CD8-positive, alpha-beta memory T cell (primary cell): ENCODE measurements at regions not wholly inside any gene's neighbourhood (a gene's known extent, or its start where the extent isn't known, plus 50 kb on each side); places are given as distances from the start of the nearest gene placed in this dataset.

Experiments used
- CTCF ChIA-PET: fragments of 350-600 bp; sonication (Branson Sonifier 250); formaldehyde crosslinking; loops from one replicate; lab custom pipeline; 2021; ENCODE audit warnings: antibody characterized with exemption; lab: Charles Lee
- POLR2A ChIA-PET: fragments of 350-600 bp; sonication (Branson Sonifier 250); formaldehyde crosslinking; loops from one replicate; lab custom pipeline; 2021; ENCODE audit warnings: antibody characterized with exemption; lab: Charles Lee
- DNase-seq, 5 donors: peaks; one replicate each; pipeline versions ENCODE4 v3.0.0 to v3.0.0-alpha.2; 2020 to 2022; ENCODE audit warnings: mixed read lengths in 1 of 5
- H3K27ac ChIP-seq: one replicate; pipeline ENCODE4 v1.7.0; 2013; ENCODE audit warnings: low read depth, mild to moderate bottlenecking, low read length, moderate library complexity
- H3K27me3 ChIP-seq: 2 replicates; pipeline ENCODE4 v1.7.0; 2013; ENCODE audit warnings: low read length, mild to moderate bottlenecking; ENCODE audit not compliant: insufficient read depth, poor library complexity, severe bottlenecking
- H3K36me3 ChIP-seq: 2 replicates; pipeline ENCODE4 v1.7.0; 2013; ENCODE audit warnings: mild to moderate bottlenecking, low read length, moderate library complexity; ENCODE audit not compliant: insufficient read depth
- H3K4me1 ChIP-seq: 2 replicates; pipeline ENCODE4 v1.7.0; 2013; ENCODE audit warnings: mild to moderate bottlenecking, low read length, moderate library complexity; ENCODE audit not compliant: insufficient read depth
- H3K4me3 ChIP-seq: 2 replicates; pipeline ENCODE4 v1.7.0; 2013; ENCODE audit warnings: mild to moderate bottlenecking, low read length
- H3K9me3 ChIP-seq: 2 replicates; pipeline ENCODE4 v1.7.0; 2013; ENCODE audit warnings: mild to moderate bottlenecking, low read length
- H3K27ac Mint-ChIP-seq, 8 donors: one replicate each; pipeline ENCODE4 v1.8.0; 2020 to 2021; ENCODE audit warnings: mixed read lengths in 8 of 8, mild to moderate bottlenecking in 6 of 8, inconsistent platforms in 3 of 8, moderate library complexity in 3 of 8
- H3K27me3 Mint-ChIP-seq, 2 donors: one replicate each; pipeline ENCODE4 v1.8.0; 2020 to 2021; ENCODE audit warnings: mixed read lengths in 2 of 2, mild to moderate bottlenecking in 1 of 2, moderate library complexity in 1 of 2
- H3K36me3 Mint-ChIP-seq, 3 donors: one replicate each; pipeline ENCODE4 v1.8.0; 2020 to 2021; ENCODE audit warnings: mixed read lengths in 3 of 3, inconsistent platforms in 1 of 3, mild to moderate bottlenecking in 1 of 3
- H3K4me1 Mint-ChIP-seq, 3 donors: one replicate each; pipeline ENCODE4 v1.8.0; 2020 to 2021; ENCODE audit warnings: mixed read lengths in 3 of 3, inconsistent platforms in 1 of 3, mild to moderate bottlenecking in 1 of 3
- H3K4me3 Mint-ChIP-seq, 7 donors: one replicate each; pipeline ENCODE4 v1.8.0; 2020 to 2021; ENCODE audit warnings: mixed read lengths in 7 of 7, mild to moderate bottlenecking in 6 of 7, moderate library complexity in 4 of 7, inconsistent platforms in 2 of 7
- H3K9me3 Mint-ChIP-seq, 5 donors: one replicate each; pipeline ENCODE4 v1.8.0; 2020 to 2022; ENCODE audit warnings: mixed read lengths in 5 of 5, mild to moderate bottlenecking in 3 of 5, moderate library complexity in 2 of 5, inconsistent platforms in 1 of 5

GRCh38 chr12:124111006-124111405 is 138.0 kb downstream of the ZNF664 start:
- Histone ChIP-seq H3K27ac (no peak overlapping the region), H3K36me3 (no peaks in the 10 kb centered on the region), H3K4me1 (no peaks in the 10 kb centered on the region), H3K9me3 (no peaks in the 10 kb centered on the region), H3K4me3 (no peak overlapping the region), H3K27me3 (no peaks in the 10 kb centered on the region)
- Mint-ChIP-seq H3K4me3 (no peak overlapping the region), H3K9me3 (peaks cover 0 to 3% (median 0%) of the 10 kb centered on the region in 5 donors), H3K27ac (no peak overlapping the region), H3K27me3 (peaks cover 0 to 5% of the 10 kb centered on the region in 2 donors), H3K36me3 (no peaks in the 10 kb centered on the region), H3K4me1 (peaks cover 0 to 4% (median 0%) of the 10 kb centered on the region in 3 donors)
- DNase-seq: no peak
- POLR2A ChIA-PET: no interaction called here
- CTCF ChIA-PET: no interaction called here

DNA sequence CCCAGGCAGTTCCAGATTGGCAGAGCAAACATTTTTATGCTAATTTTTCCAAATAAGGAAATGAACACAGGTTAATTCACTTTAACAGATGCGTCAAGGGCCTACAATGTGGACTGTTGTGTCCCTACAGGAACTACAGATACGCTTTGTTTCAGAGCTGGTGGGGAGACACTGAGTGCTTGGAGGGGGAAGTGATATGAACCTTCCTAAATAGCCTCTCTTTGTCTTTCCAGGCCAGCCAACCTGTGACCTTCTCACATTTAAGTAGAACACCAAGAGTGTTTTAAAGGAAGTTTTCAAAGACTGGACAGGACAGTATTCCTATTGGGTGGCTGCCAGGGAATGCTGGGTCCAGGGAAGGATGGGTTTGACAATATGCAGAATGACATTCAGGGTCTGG is 141.3 kb downstream of the ZNF664 start:
- Histone ChIP-seq H3K27ac (no peak overlapping the region), H3K4me1 (no peaks in the 10 kb centered on the region), H3K27me3 (no peaks in the 10 kb centered on the region), H3K9me3 (no peaks in the 10 kb centered on the region), H3K4me3 (no peak overlapping the region), H3K36me3 (no peaks in the 10 kb centered on the region)
- POLR2A ChIA-PET: no interaction called here
- Mint-ChIP-seq H3K27ac (no peak overlapping the region), H3K27me3 (peaks cover 5 to 23% of the 10 kb centered on the region in 2 donors), H3K4me3 (no peak overlapping the region), H3K36me3 (no peaks in the 10 kb centered on the region), H3K9me3 (no peaks in the 10 kb centered on the region), H3K4me1 (peaks cover 0 to 4% (median 0%) of the 10 kb centered on the region in 3 donors)
- no peak for DNase-seq
- CTCF ChIA-PET: no interaction called here

- peaks cover 5 to 23% of the 10 kb centered on the region in 2 donors for H3K27me3 Mint-ChIP-seq
- ChIA-PET POLR2A (no interaction called here), CTCF (no interaction called here)
- H3K4me3 Mint-ChIP-seq: no peak overlapping the region
- Histone ChIP-seq H3K36me3 (no peaks in the 10 kb centered on the region), H3K27ac (no peak overlapping the region), H3K27me3 (no peaks in the 10 kb centered on the region), H3K4me1 (no peaks in the 10 kb centered on the region), H3K9me3 (no peaks in the 10 kb centered on the region), H3K4me3 (no peak overlapping the region)
- no peaks in the 10 kb centered on the region for H3K9me3 Mint-ChIP-seq
- DNase-seq: no peak
- no peaks in the 10 kb centered on the region for H3K4me1 Mint-ChIP-seq
- no peak overlapping the region for H3K27ac Mint-ChIP-seq
- no peaks in the 10 kb centered on the region for H3K36me3 Mint-ChIP-seq
Measured at GRCh38 chr12:124115496-124115895, 142.5 kb downstream of the ZNF664 start.

DNA sequence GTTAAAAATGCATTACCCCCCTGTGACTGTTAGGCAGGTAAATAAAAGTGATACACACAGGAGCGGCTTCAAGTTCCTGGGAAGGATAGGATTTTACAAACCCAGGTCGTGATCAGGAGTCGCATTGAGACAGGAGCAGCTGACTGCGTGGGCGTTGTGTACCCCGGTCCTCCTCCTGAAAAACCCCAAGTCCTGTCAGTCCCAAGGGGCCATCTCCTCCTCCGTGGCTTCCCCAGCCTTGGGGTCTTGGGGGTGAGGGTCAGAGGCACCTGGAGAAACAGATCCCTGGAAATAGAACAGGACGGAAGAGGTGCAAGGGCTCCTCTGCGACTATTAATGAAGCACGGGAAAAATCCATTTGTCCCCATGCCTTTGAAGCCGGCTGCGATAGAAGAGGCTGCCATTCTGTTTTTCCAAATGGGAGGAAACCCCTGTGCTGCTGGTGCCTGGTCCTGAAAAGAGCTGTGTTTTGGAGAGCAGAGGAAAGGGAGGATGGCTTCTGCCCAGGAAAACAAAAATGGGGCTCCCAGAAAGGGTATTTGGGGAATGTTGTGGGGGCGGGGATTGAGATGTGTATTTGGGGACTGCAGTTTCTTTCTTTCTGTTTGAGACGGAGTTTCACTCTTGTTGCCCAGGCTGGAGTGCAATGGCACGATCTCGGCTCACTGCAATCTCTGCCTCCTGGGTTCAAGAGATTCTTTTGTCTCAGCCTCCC is 143.1 kb downstream of the ZNF664 start:
- H3K4me3 Mint-ChIP-seq: no peak overlapping the region
- ChIA-PET CTCF (no interaction called here), POLR2A (no interaction called here)
- H3K27ac Mint-ChIP-seq: no peak overlapping the region
- DNase-seq: no peak
- Histone ChIP-seq H3K9me3 (no peaks in the 10 kb centered on the region), H3K4me1 (no peaks in the 10 kb centered on the region), H3K36me3 (no peaks in the 10 kb centered on the region), H3K4me3 (no peak overlapping the region), H3K27ac (no peak overlapping the region), H3K27me3 (no peaks in the 10 kb centered on the region)
- H3K4me1 Mint-ChIP-seq: no peaks in the 10 kb centered on the region
- H3K36me3 Mint-ChIP-seq: no peaks in the 10 kb centered on the region
- no peaks in the 10 kb centered on the region for H3K9me3 Mint-ChIP-seq
- peaks cover 5 to 23% of the 10 kb centered on the region in 2 donors for H3K27me3 Mint-ChIP-seq

GRCh38 chr12:124120739-124121138 is 147.7 kb downstream of the ZNF664 start:
- Mint-ChIP-seq H3K9me3 (no peaks in the 10 kb centered on the region), H3K36me3 (no peaks in the 10 kb centered on the region), H3K4me1 (no peaks in the 10 kb centered on the region), H3K27ac (no peak overlapping the region), H3K4me3 (no peak overlapping the region), H3K27me3 (peaks cover 9 to 30% of the 10 kb centered on the region in 2 donors)
- H3K27me3 ChIP-seq: no peaks in the 10 kb centered on the region
- no peaks in the 10 kb centered on the region for H3K9me3 ChIP-seq
- ChIA-PET POLR2A (no interaction called here), CTCF (no interaction called here)
- no peak for DNase-seq
- no peaks in the 10 kb centered on the region for H3K4me1 ChIP-seq
- H3K36me3 ChIP-seq: no peaks in the 10 kb centered on the region
- H3K27ac ChIP-seq: no peak overlapping the region
- no peak overlapping the region for H3K4me3 ChIP-seq

GRCh38 chr12:124122722-124123121 is 149.7 kb downstream of the ZNF664 start:
- ChIA-PET CTCF (no interaction called here), POLR2A (no interaction called here)

GRCh38 chr12:124123296-124124000 is 150.4 kb downstream of the ZNF664 start:
- CTCF ChIA-PET: no interaction called here
- no peaks in the 10 kb centered on the region for H3K36me3 Mint-ChIP-seq
- H3K27ac ChIP-seq: no peak overlapping the region
- H3K27me3 ChIP-seq: no peaks in the 10 kb centered on the region
- peaks cover 5 to 31% of the 10 kb centered on the region in 2 donors for H3K27me3 Mint-ChIP-seq
- no peaks in the 10 kb centered on the region for H3K36me3 ChIP-seq
- H3K9me3 ChIP-seq: no peaks in the 10 kb centered on the region
- no peak overlapping the region for H3K4me3 ChIP-seq
- H3K4me3 Mint-ChIP-seq: no peak overlapping the region
- no peaks in the 10 kb centered on the region for H3K4me1 ChIP-seq
- no peak overlapping the region for H3K27ac Mint-ChIP-seq
- H3K4me1 Mint-ChIP-seq: no peaks in the 10 kb centered on the region
- POLR2A ChIA-PET: no interaction called here
- H3K9me3 Mint-ChIP-seq: no peaks in the 10 kb centered on the region
- DNase-seq: no peak

More at GRCh38 chr12:124122722-124123121, 149.7 kb downstream of the ZNF664 start:
- Mint-ChIP-seq H3K27ac (no peak overlapping the region), H3K4me3 (no peak overlapping the region), H3K4me1 (no peaks in the 10 kb centered on the region), H3K9me3 (no peaks in the 10 kb centered on the region), H3K27me3 (peaks cover 5 to 32% of the 10 kb centered on the region in 2 donors), H3K36me3 (no peaks in the 10 kb centered on the region)
- Histone ChIP-seq H3K27me3 (no peaks in the 10 kb centered on the region), H3K4me1 (no peaks in the 10 kb centered on the region), H3K9me3 (no peaks in the 10 kb centered on the region), H3K36me3 (no peaks in the 10 kb centered on the region), H3K27ac (no peak overlapping the region), H3K4me3 (no peak overlapping the region)
- no peak for DNase-seq

- H3K36me3 Mint-ChIP-seq: no peaks in the 10 kb centered on the region
- CTCF ChIA-PET: no interaction called here
- H3K27ac Mint-ChIP-seq: no peak overlapping the region
- DNase-seq: no peak
- H3K9me3 ChIP-seq: no peaks in the 10 kb centered on the region
- no peaks in the 10 kb centered on the region for H3K36me3 ChIP-seq
- no peaks in the 10 kb centered on the region for H3K4me1 ChIP-seq
- H3K4me1 Mint-ChIP-seq: no peaks in the 10 kb centered on the region
- H3K27me3 ChIP-seq: no peaks in the 10 kb centered on the region
- H3K9me3 Mint-ChIP-seq: no peaks in the 10 kb centered on the region
- no peak overlapping the region for H3K4me3 ChIP-seq
- no peak overlapping the region for H3K27ac ChIP-seq
- H3K4me3 Mint-ChIP-seq: no peak overlapping the region
- peaks cover 7 to 28% of the 10 kb centered on the region in 2 donors for H3K27me3 Mint-ChIP-seq
- POLR2A ChIA-PET: no interaction called here
Measured at GRCh38 chr12:124125203-124125871, 152.3 kb downstream of the ZNF664 start.
